GM06990 (cell line): ENCODE measurements at regions not wholly inside any gene's neighbourhood (a gene's known extent, or its start where the extent isn't known, plus 50 kb on each side); places are given as distances from the start of the nearest gene placed in this dataset.

Experiments
- DNase-seq: peaks from one replicate; pipeline ENCODE4 v3.0.0-alpha.2; 2011; ENCODE audit not compliant: insufficient read length; ENCODE audit errors: extremely low read depth
- H3K27me3 ChIP-seq: replicated peaks from 2 replicates; pipeline ENCODE4 v1.6.0; 2011; ENCODE audit warnings: low read length; ENCODE audit not compliant: control insufficient read depth, insufficient read depth
- H3K36me3 ChIP-seq: 2 replicates; pipeline ENCODE4 v1.5.1; 2011; ENCODE audit warnings: low read length; ENCODE audit not compliant: control insufficient read depth, insufficient read depth
- H3K4me3 ChIP-seq: replicated peaks from 2 replicates; pipeline ENCODE4 v1.5.1; 2011; ENCODE audit warnings: low read depth, mild to moderate bottlenecking, control low read depth, low read length
- CTCF ChIP-seq: IDR thresholded peaks from 2 replicates; pipeline ENCODE4 v1.5.1; 2011; ENCODE audit warnings: low read length, control low read depth, mild to moderate bottlenecking, inconsistent platforms; ENCODE audit not compliant: insufficient read depth, poor library complexity, severe bottlenecking

GRCh38 chr7:155986497-155987160 is 174.4 kb upstream of the SHH start:
- H3K36me3 ChIP-seq: no peaks in the 10 kb centered on the region
- no peak for DNase-seq
- H3K4me3 ChIP-seq: no peak overlapping the region
- no peak for TF ChIP-seq CTCF
- no peaks in the 10 kb centered on the region; the same call in 1 of the 2 replicates for H3K27me3 ChIP-seq

- TF ChIP-seq CTCF: no peak
- no peak overlapping the region for H3K4me3 ChIP-seq
- no peak for DNase-seq
- no peaks in the 10 kb centered on the region for H3K36me3 ChIP-seq
- no peaks in the 10 kb centered on the region; the same call in 1 of the 2 replicates for H3K27me3 ChIP-seq
These were observed 173.4 kb upstream of the SHH start for GRCh38 chr7:155985518-155986250.

DNA sequence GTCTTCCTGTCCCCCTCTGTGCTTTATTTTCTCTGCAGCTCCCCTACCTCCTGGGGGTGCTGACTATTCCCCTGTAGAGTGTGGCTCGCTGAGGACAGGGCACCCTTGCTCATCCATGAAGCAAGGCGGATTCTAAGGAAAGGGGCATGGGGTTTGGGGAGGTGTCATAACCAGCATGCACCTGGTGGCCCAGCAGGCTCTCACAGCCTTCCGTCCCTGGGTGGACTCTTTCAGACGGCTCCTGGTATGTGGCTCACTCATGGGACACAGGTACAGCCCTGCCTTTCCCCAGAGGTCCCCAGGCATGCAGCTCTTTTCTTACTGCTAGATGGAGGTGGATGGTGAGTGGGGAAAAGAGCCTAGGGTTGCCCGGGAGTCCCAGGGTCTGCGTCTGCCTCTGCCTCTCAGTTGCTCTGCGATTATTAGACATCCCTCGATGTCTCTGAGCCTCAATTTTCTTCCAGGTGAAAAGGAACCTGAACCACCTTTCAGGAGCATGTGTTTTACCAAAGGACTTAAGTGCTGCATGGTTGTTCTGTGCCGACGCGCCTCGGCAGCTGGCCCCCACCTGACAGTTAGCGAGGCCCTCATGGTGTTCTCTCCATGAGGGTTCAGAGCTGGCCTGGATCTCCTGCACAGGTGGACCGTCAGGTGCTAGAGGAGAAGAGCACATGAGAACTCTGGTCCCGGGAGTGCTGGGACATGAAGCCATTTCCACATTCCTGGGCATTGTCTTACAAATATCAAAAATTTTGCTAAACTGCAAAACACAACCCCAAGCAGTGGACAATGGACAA is 172.5 kb upstream of the SHH start:
- no peak for TF ChIP-seq CTCF
- Histone ChIP-seq H3K36me3 (no peaks in the 10 kb centered on the region), H3K4me3 (no peak overlapping the region), H3K27me3 (no peaks in the 10 kb centered on the region; the same call in 1 of the 2 replicates)
- DNase-seq: no peak

DNA sequence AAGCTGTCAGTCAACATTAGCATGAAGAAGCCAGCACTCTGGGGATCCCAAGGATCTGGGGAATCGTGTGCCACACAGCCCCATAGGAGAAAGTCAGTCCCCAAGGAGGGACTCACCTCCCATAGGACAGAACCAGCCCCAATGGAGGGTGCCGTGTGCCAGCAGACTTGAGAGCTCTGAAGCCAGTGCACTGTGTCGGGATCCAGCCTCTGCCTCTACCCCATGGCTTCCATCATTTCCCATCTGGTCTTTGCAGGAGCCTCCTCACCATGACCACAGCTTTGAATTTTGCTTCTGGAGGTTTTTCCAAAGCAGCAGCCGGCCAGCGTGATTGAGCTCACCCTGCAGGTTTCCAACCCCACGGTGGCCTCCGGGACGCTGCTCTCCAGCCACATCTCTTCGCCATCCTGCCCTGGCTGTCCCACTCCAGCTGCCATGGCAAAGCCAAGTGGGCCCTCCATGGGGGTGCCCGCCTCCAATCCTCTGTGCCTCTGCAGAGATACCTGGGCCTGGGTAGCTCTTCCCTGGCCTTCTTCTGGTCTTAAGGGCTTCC is 171.8 kb upstream of the SHH start:
- DNase-seq: no peak
- no peak for TF ChIP-seq CTCF
- H3K36me3 ChIP-seq: no peaks in the 10 kb centered on the region
- no peak overlapping the region for H3K4me3 ChIP-seq
- H3K27me3 ChIP-seq: no peaks in the 10 kb centered on the region; the same call in 1 of the 2 replicates

GRCh38 chr7:155983176-155983815 is 171.0 kb upstream of the SHH start:
- no peaks in the 10 kb centered on the region for H3K36me3 ChIP-seq
- TF ChIP-seq CTCF: no peak
- no peaks in the 10 kb centered on the region; the same call in 1 of the 2 replicates for H3K27me3 ChIP-seq
- no peak overlapping the region for H3K4me3 ChIP-seq
- DNase-seq: no peak
